ENCODE measurements at regions not wholly inside any gene's neighbourhood (a gene's known extent, or its start where the extent isn't known, plus 50 kb on each side); places are given as distances from the start of the nearest gene placed in this dataset.

DNA sequence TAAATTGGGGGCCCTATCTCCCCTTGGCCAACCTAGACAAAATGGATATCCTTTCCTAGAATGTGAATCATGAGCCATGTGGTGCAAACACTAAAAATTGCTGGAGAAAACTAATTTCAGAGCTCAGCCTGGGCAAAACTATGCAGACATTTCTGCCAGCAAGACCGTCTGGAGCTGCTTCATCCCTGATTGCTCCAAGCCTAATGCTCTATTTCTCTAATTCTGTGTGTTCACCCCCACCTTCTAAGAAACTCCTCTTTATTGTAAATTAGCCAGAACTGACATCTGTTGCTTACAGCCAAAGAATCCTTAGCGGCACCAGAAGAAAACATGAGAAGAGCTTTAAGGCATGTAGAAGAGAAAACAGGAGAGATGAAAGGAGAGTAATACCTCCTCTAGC is 337.7 kb upstream of the CHAC2 start:
- TF ChIP-seq, protein P1, sequence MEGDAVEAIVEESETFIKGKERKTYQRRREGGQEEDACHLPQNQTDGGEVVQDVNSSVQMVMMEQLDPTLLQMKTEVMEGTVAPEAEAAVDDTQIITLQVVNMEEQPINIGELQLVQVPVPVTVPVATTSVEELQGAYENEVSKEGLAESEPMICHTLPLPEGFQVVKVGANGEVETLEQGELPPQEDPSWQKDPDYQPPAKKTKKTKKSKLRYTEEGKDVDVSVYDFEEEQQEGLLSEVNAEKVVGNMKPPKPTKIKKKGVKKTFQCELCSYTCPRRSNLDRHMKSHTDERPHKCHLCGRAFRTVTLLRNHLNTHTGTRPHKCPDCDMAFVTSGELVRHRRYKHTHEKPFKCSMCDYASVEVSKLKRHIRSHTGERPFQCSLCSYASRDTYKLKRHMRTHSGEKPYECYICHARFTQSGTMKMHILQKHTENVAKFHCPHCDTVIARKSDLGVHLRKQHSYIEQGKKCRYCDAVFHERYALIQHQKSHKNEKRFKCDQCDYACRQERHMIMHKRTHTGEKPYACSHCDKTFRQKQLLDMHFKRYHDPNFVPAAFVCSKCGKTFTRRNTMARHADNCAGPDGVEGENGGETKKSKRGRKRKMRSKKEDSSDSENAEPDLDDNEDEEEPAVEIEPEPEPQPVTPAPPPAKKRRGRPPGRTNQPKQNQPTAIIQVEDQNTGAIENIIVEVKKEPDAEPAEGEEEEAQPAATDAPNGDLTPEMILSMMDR (IDR thresholded peaks at IDR 0.05; ENCODE audit: low read depth, low read length, poor library complexity, severe bottlenecking) = no peak
- TF ChIP-seq EZH2phosphoT487 (IDR thresholded peaks at IDR 0.05; ENCODE audit: borderline replicate concordance, low read length) = no peak

Measured in DOHH2 (cell line).